ENCODE measurements at regions not wholly inside any gene's neighbourhood (a gene's known extent, or its start where the extent isn't known, plus 50 kb on each side); places are given as distances from the start of the nearest gene placed in this dataset.

DNA sequence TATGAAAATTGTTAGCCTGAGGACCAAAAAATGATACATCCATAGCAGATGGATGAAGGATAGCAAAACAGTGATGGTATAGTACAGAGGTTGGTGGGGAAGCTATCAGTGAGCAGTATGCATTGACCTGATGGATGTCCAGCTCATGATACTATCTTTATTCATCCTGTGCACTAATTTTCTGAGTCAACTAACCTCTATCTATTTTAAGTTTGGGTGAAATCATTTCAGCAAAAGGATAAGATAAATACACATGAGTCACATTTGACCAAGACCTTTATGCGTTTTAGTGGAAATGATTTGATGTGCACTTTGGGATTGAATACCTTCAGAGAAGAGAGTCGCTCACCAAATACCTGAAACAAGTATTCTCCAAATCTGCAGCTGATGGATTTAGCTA is 351.0 kb upstream of the NR3C2 start:
- TF ChIP-seq, protein P1, sequence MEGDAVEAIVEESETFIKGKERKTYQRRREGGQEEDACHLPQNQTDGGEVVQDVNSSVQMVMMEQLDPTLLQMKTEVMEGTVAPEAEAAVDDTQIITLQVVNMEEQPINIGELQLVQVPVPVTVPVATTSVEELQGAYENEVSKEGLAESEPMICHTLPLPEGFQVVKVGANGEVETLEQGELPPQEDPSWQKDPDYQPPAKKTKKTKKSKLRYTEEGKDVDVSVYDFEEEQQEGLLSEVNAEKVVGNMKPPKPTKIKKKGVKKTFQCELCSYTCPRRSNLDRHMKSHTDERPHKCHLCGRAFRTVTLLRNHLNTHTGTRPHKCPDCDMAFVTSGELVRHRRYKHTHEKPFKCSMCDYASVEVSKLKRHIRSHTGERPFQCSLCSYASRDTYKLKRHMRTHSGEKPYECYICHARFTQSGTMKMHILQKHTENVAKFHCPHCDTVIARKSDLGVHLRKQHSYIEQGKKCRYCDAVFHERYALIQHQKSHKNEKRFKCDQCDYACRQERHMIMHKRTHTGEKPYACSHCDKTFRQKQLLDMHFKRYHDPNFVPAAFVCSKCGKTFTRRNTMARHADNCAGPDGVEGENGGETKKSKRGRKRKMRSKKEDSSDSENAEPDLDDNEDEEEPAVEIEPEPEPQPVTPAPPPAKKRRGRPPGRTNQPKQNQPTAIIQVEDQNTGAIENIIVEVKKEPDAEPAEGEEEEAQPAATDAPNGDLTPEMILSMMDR (IDR thresholded peaks at IDR 0.05; ENCODE audit: insufficient read depth, missing control alignments), result no peak
- FAIRE-seq (no peak), DNase-seq (ENCODE audit: insufficient read length, low spot score) (no peak)

GRCh38 chr4:148790691-148791090 is 348.5 kb upstream of the NR3C2 start:
- FAIRE-seq, result no peak

DNA sequence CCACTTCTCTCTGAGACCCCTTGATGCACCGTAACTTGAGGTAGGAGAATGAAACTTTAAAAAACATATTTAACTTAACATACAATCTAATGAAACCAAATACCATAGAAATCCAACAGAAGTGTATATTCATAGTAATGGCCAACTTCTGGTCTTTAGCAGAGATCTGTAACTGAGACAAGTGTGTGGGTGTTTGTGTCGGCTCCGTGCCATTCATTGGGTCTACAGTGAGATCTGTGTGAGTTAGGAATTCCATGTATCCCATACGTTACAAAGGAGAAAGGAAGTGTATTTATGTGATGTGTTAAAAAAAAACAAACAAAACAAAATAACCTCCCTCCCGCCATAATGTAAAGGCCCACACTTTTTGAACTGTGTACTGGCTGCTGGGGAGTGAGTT is 348.0 kb upstream of the NR3C2 start:
- DNase-seq (ENCODE audit: insufficient read length, low spot score) (no peak), FAIRE-seq (no peak)
- TF ChIP-seq, protein P1 (IDR thresholded peaks at IDR 0.05; ENCODE audit: insufficient read depth, missing control alignments), result no peak

More at GRCh38 chr4:148790691-148791090, 348.5 kb upstream of the NR3C2 start:
- DNase-seq (ENCODE audit: insufficient read length, low spot score), result no peak
- TF ChIP-seq, protein P1 (IDR thresholded peaks at IDR 0.05; ENCODE audit: insufficient read depth, missing control alignments), result no peak

GRCh38 chr4:148787831-148788477 is 345.7 kb upstream of the NR3C2 start:
- DNase-seq (ENCODE audit: insufficient read length, low spot score), result no peak
- TF ChIP-seq, protein P1 (IDR thresholded peaks at IDR 0.05; ENCODE audit: insufficient read depth, missing control alignments), result no peak
- FAIRE-seq, result no peak

- DNase-seq (ENCODE audit: insufficient read length, low spot score) (no peak), FAIRE-seq (no peak)
- TF ChIP-seq, protein P1 (IDR thresholded peaks at IDR 0.05; ENCODE audit: insufficient read depth, missing control alignments), result no peak
Measured at GRCh38 chr4:148787285-148787684, 345.1 kb upstream of the NR3C2 start.

DNA sequence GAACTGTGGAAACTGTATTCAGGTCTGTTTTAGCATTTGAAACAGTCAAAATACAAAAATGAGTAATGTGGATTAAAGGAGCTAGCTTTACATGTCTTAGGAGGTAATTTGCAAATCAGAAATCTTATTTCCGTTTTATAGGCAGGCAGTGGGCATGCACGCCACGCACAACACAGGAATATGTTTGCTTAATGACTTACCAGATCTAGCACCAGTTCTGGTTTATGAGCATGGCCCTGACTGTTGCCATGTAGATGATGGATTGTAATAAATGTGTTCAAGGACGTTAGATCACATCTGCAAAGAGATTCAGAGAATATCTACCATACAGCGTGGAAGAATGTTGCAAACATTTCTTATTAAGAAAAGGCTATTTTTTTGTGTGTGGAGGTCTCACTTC is 344.5 kb upstream of the NR3C2 start:
- TF ChIP-seq, protein P1 (IDR thresholded peaks at IDR 0.05; ENCODE audit: insufficient read depth, missing control alignments), result no peak
- DNase-seq (ENCODE audit: insufficient read length, low spot score) (no peak), FAIRE-seq (no peak)

DNA sequence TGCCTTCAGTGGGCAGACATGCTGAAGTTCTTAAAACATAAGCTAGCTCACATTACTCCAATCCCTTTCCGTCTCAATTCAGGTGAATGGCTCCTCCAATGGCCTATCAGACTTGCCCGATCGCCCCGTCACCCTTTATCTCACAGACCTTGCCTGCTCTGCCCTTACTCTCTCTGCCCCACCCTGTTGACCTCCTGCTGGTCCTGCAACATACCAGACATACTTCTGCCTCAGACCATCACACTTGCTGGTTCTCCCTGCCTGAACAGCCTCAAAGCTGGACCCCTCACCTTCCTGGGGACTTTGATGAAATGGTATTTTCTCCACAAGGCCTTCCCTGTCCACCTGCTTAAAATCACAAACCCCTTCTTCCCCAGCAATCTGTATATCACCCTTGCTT is 340.1 kb upstream of the NR3C2 start:
- no peak for FAIRE-seq
- TF ChIP-seq, protein P1 (IDR thresholded peaks at IDR 0.05; ENCODE audit: insufficient read depth, missing control alignments), result no peak
- DNase-seq (ENCODE audit: insufficient read length, low spot score), result no peak
